ENCODE measurements at regions not wholly inside any gene's neighbourhood (a gene's known extent, or its start where the extent isn't known, plus 50 kb on each side); places are given as distances from the start of the nearest gene placed in this dataset.
"Not testable (repeated sequence)": the region's sequence is repeated elsewhere in the genome, so short reads cannot be mapped to it uniquely, and the experiment has no call there.

GRCh38 chr12:126434412-126434985 lies 1369.3 kb downstream of the AACS start:
- H3K4me3 ChIP-seq (ENCODE audit: low read depth, low read length), result no peak overlapping the region
- no peak for DNase-seq (ENCODE audit: low read depth)
- no peak for TF ChIP-seq CTCF (IDR thresholded peaks at IDR 0.05; ENCODE audit: insufficient read depth, low read length)

- no peak overlapping the region for H3K4me3 ChIP-seq (ENCODE audit: low read depth, low read length)
- DNase-seq (ENCODE audit: low read depth), result no peak
- TF ChIP-seq CTCF (IDR thresholded peaks at IDR 0.05; ENCODE audit: insufficient read depth, low read length), result no peak
Measured at GRCh38 chr12:126436041-126436440, 1370.8 kb downstream of the AACS start.

- TF ChIP-seq CTCF (IDR thresholded peaks at IDR 0.05; ENCODE audit: insufficient read depth, low read length), result no peak
- DNase-seq (ENCODE audit: low read depth), result no peak
- H3K4me3 ChIP-seq (ENCODE audit: low read depth, low read length), result no peak overlapping the region
Measured at GRCh38 chr12:126437934-126438333, 1372.7 kb downstream of the AACS start.

GRCh38 chr12:126443977-126444376 lies 1378.7 kb downstream of the AACS start:
- no peak for TF ChIP-seq CTCF (IDR thresholded peaks at IDR 0.05; ENCODE audit: insufficient read depth, low read length)
- H3K4me3 ChIP-seq (ENCODE audit: low read depth, low read length), result no peak overlapping the region

DNA sequence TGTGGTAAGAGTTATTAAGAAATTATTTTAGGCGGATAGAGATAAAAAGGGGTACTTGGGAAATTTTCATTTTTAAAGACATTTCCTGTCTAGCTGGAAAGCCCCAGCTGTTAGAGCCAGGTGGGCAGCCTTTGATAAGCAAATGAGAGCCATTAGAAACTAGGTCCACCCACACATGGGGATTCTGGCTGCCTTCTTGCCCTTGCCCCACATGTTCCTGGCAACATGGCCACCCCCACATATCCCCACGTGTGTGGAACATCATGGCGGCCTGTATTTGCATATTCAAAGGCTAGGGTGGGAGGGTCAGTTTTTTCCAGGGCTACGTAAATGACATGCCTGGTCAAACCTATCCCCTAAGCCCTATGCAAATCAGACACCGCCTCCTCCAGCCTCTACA lies 1382.1 kb downstream of the AACS start:
- no peak for TF ChIP-seq CTCF (IDR thresholded peaks at IDR 0.05; ENCODE audit: insufficient read depth, low read length)
- H3K4me3 ChIP-seq (ENCODE audit: low read depth, low read length), result no peak overlapping the region
- no peak for DNase-seq (ENCODE audit: low read depth)

More at GRCh38 chr12:126443977-126444376, 1378.7 kb downstream of the AACS start:
- DNase-seq (ENCODE audit: low read depth), result no peak

GRCh38 chr12:126451809-126452208 lies 1386.6 kb downstream of the AACS start:
- TF ChIP-seq CTCF (IDR thresholded peaks at IDR 0.05; ENCODE audit: insufficient read depth, low read length), result no peak
- no peak for DNase-seq (ENCODE audit: low read depth)
- H3K4me3 ChIP-seq (ENCODE audit: low read depth, low read length), result no peak overlapping the region

DNA sequence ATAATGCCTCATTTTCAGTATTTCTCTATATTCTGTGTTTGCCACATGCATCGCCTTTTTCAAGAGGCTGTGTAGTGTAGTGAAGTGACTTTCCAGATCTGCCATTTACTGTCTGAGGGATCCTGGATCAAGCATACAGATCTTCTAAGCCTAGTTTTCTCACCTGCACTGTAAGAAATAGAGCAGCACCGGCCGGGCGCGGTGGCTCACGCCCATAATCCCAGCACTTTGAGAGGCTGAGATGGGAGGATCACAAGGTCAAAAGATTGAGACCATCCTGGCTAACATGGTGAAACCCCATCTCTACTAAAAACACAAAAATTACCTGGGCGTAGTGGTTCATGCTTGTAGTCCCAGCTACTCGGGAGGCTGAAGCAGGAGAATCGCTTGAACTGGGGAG lies 1387.5 kb downstream of the AACS start:
- H3K4me3 ChIP-seq (ENCODE audit: low read depth, low read length); DNase-seq (ENCODE audit: low read depth): not testable (repeated sequence)

All from fibroblast of the aortic adventitia (primary cell).